Activated B cell treated with CpG ODN at 0.5 μM for 24 hours (primary cell): ENCODE measurements at regions not wholly inside any gene's neighbourhood (a gene's known extent, or its start where the extent isn't known, plus 50 kb on each side); places are given as distances from the start of the nearest gene placed in this dataset.

Experiments used
- ATAC-seq: fragments of 200-7000 bp; cut with Tn5 transposase; one replicate; pipeline ENCODE4 v1.10.0; 2021; ENCODE audit warnings: low read depth, mild to moderate bottlenecking, moderate library complexity
- CTCF ChIA-PET: fragments of 350-600 bp; sonication (Branson Sonifier 250); formaldehyde crosslinking; loops from one replicate; lab custom pipeline; 2021; ENCODE audit warnings: antibody characterized with exemption; lab: Charles Lee
- POLR2A ChIA-PET: fragments of 350-600 bp; sonication (Branson Sonifier 250); formaldehyde crosslinking; loops from one replicate; lab custom pipeline; 2021; ENCODE audit warnings: antibody characterized with exemption; lab: Charles Lee
- DNase-seq: peaks from one replicate; pipeline ENCODE4 v3.0.0; 2022
- H3K27ac Mint-ChIP-seq: one replicate; pipeline ENCODE4 v1.8.0; 2020; ENCODE audit warnings: mixed read lengths
- H3K27me3 Mint-ChIP-seq: one replicate; pipeline ENCODE4 v1.8.0; 2021; ENCODE audit warnings: mixed read lengths
- H3K36me3 Mint-ChIP-seq: one replicate; pipeline ENCODE4 v1.8.0; 2021; ENCODE audit warnings: low read depth, mixed read lengths
- H3K4me1 Mint-ChIP-seq: one replicate; pipeline ENCODE4 v1.8.0; 2021; ENCODE audit warnings: mixed read lengths
- H3K4me3 Mint-ChIP-seq: one replicate; pipeline ENCODE4 v1.8.0; 2020; ENCODE audit warnings: mild to moderate bottlenecking, mixed read lengths
- H3K9me3 Mint-ChIP-seq: one replicate; pipeline ENCODE4 v1.8.0; 2020; ENCODE audit warnings: mixed read lengths
- intact Hi-C: fragments of 100-400 bp; cut with micrococcal nuclease; formaldehyde crosslinking; loops from one replicate; pipeline ENCODE4 v1.15.1; 2024
- TF ChIP-seq, protein P1 (sequence below): fragments of 200-600 bp; IDR thresholded peaks from one replicate; pipeline ENCODE4 v1.8.0; 2022; ENCODE audit warnings: antibody characterized with exemption, mild to moderate bottlenecking

DNA sequence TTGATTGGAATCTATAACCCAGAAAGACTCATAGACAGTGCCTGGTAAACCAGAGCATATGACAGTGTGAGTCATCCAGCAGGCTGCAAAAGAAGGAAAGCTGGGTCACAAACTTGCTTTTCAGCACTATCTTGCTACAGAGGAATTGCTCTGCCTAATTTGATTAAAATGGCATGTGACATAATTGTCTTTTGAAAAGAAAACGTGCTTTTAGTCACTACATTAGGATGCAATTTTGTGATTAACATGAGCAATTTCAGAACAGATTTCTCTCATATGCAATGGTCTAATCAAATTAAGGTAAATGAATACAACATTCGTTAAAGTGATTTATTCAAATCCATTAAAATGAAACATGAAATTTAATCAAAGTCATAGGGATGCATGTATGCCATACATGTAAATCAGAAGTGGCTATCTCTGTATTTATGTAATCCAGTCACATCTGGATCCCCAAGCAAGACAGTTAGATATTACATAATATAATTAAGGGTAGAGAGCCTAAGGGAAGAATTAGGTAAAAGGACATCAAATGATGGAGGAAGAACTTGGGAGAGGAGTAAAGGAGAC, 400.0 kb upstream of the HTR1E start:
- no peak for ATAC-seq
- H3K36me3 Mint-ChIP-seq: no peaks in the 10 kb centered on the region
- ChIA-PET CTCF (no interaction called here), POLR2A (no interaction called here)
- no peak for DNase-seq
- H3K27ac Mint-ChIP-seq: no peak overlapping the region
- intact Hi-C loops: no loop called here
- TF ChIP-seq, protein P1, sequence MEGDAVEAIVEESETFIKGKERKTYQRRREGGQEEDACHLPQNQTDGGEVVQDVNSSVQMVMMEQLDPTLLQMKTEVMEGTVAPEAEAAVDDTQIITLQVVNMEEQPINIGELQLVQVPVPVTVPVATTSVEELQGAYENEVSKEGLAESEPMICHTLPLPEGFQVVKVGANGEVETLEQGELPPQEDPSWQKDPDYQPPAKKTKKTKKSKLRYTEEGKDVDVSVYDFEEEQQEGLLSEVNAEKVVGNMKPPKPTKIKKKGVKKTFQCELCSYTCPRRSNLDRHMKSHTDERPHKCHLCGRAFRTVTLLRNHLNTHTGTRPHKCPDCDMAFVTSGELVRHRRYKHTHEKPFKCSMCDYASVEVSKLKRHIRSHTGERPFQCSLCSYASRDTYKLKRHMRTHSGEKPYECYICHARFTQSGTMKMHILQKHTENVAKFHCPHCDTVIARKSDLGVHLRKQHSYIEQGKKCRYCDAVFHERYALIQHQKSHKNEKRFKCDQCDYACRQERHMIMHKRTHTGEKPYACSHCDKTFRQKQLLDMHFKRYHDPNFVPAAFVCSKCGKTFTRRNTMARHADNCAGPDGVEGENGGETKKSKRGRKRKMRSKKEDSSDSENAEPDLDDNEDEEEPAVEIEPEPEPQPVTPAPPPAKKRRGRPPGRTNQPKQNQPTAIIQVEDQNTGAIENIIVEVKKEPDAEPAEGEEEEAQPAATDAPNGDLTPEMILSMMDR: no peak
- H3K27me3 Mint-ChIP-seq: no peaks in the 10 kb centered on the region
- H3K9me3 Mint-ChIP-seq: peaks cover 6% of the 10 kb centered on the region
- no peaks in the 10 kb centered on the region for H3K4me1 Mint-ChIP-seq
- H3K4me3 Mint-ChIP-seq: no peak overlapping the region

DNA sequence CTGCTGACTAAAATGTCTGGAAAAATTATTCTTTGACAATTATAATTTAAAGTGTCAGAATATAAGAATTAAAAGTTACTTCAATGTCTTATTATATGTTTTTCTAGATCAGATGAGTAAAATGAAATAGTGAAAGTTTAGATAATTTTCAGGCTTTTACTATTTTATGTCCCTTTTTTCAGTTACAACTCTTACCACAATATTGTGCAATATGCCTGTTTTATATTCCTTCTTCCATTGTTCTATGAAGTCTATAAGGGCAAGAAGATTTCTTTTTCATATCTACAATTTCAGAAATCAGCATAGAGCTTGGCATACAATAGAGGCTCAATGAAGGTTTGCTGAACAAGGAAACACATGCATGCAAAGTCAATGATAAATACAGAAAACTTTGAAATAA, 401.2 kb upstream of the HTR1E start:
- ChIA-PET CTCF (no interaction called here), POLR2A (no interaction called here)
- peaks cover 3% of the 10 kb centered on the region for H3K9me3 Mint-ChIP-seq
- intact Hi-C loops: no loop called here
- ATAC-seq: no peak
- no peaks in the 10 kb centered on the region for H3K27me3 Mint-ChIP-seq
- H3K4me3 Mint-ChIP-seq: no peak overlapping the region
- DNase-seq: no peak
- TF ChIP-seq, protein P1: no peak
- no peaks in the 10 kb centered on the region for H3K4me1 Mint-ChIP-seq
- no peak overlapping the region for H3K27ac Mint-ChIP-seq
- H3K36me3 Mint-ChIP-seq: no peaks in the 10 kb centered on the region

DNA sequence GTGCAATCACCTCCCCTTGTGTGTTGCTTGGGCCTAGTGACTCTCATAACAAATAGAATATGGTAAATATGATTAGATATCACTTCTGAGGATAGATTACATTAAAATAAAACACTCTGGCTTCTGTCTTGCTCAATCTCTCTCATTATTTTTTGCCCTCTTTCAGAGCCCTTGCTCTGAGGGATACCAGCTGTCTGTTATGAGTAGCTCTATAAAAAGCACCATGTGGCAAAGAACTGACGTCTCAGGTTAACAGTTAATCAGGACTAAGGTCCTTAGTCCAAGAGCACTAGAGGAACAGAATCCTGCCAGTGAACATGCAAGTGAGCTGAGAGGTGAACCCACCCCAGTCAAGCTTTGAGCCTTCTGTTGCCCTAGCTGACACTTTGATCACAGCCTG, 402.2 kb upstream of the HTR1E start:
- no peak for ATAC-seq
- DNase-seq: no peak
- peaks cover 3% of the 10 kb centered on the region for H3K9me3 Mint-ChIP-seq
- ChIA-PET CTCF (no interaction called here), POLR2A (no interaction called here)
- intact Hi-C loops: no loop called here
- no peak overlapping the region for H3K27ac Mint-ChIP-seq
- no peaks in the 10 kb centered on the region for H3K36me3 Mint-ChIP-seq
- H3K4me1 Mint-ChIP-seq: no peaks in the 10 kb centered on the region
- no peak overlapping the region for H3K4me3 Mint-ChIP-seq
- TF ChIP-seq, protein P1: no peak
- H3K27me3 Mint-ChIP-seq: no peaks in the 10 kb centered on the region

DNA sequence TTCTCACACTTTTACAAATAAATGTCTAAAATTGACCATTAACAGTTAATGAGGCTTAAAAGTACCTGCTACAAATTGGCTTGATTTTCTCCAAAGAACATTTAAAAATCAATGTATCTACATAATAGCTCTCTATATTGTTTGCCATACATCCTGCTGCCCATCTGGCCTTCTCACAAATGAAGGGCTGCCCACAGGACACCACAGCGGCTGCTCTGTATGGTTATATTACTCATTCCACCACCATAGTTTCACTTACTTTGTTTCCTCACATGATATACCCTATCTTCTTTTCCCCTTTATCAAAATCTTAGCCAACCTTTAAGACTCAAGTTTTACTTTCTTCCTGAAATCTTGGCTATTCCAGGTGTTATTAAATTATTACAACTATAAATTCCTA, 407.7 kb upstream of the HTR1E start:
- no peak for ATAC-seq
- H3K4me3 Mint-ChIP-seq: no peak overlapping the region
- TF ChIP-seq, protein P1: no peak
- H3K4me1 Mint-ChIP-seq: no peaks in the 10 kb centered on the region
- no peaks in the 10 kb centered on the region for H3K36me3 Mint-ChIP-seq
- POLR2A ChIA-PET: no interaction called here
- peaks cover 9% of the 10 kb centered on the region for H3K9me3 Mint-ChIP-seq
- H3K27ac Mint-ChIP-seq: no peak overlapping the region
- H3K27me3 Mint-ChIP-seq: no peaks in the 10 kb centered on the region
- CTCF ChIA-PET: no interaction called here
- DNase-seq: no peak
- intact Hi-C loops: no loop called here

DNA sequence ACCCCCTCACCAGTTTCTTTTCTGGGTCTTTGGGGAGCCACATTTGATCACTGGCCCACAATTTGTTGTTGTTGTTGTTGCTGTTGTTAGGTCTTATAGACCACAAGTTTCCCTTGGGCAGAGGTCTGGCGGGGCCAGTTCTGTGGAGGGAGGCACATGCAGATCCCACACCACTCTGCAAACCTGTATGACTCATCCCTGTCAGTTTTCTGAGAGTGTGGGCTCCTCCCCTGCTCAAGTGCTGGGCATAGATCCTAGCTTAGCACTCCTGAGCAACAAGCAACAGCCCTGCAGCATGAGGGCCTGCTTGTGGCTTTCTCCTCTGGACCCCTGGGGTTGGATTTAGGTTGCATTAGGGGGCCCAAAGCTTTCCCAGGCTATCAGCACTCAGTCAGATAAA, 411.1 kb upstream of the HTR1E start:
- no peak for ATAC-seq
- H3K27ac Mint-ChIP-seq: no peak overlapping the region
- H3K4me1 Mint-ChIP-seq: no peaks in the 10 kb centered on the region
- ChIA-PET CTCF (no interaction called here), POLR2A (no interaction called here)
- no peaks in the 10 kb centered on the region for H3K36me3 Mint-ChIP-seq
- intact Hi-C loops: no loop called here
- no peak for DNase-seq
- TF ChIP-seq, protein P1: no peak
- no peaks in the 10 kb centered on the region for H3K27me3 Mint-ChIP-seq
- peaks cover 18% of the 10 kb centered on the region for H3K9me3 Mint-ChIP-seq
- H3K4me3 Mint-ChIP-seq: no peak overlapping the region
